Stimulated activated CD4-positive, alpha-beta T cell treated with anti-CD3 and anti-CD28 coated beads, Interleukin-4, amount 100 ng/mL, for 1 hour (primary cell): ENCODE measurements at regions not wholly inside any gene's neighbourhood (a gene's known extent, or its start where the extent isn't known, plus 50 kb on each side); places are given as distances from the start of the nearest gene placed in this dataset.

Experiments used
- DNase-seq: peaks from one replicate; pipeline ENCODE4 v3.0.0-alpha.2; 2020

- DNase-seq = no peak
Measured at GRCh38 chr11:116503216-116504160, 269.3 kb downstream of the BUD13 start.

DNA sequence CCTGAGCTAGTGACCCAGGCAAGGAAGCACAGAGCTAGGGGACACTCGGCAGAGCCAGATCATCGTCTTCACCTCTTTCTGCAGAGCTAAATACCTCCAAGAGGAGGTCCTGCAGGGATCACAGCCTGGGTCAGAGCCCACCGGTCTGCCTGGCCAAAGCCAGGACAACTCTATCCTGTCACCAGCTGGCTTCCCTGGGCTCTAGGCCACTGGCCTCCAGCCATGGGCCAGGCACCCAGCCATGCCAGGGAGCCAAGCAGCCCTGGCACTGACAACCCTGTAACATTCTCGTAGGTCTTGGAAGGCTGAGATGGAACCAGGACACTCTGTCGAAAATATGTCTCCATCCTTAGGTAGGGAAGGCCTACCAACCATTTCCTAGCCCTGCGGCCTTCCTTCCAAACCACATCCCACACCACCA lies 270.1 kb downstream of the BUD13 start:
- DNase-seq = no peak

DNA sequence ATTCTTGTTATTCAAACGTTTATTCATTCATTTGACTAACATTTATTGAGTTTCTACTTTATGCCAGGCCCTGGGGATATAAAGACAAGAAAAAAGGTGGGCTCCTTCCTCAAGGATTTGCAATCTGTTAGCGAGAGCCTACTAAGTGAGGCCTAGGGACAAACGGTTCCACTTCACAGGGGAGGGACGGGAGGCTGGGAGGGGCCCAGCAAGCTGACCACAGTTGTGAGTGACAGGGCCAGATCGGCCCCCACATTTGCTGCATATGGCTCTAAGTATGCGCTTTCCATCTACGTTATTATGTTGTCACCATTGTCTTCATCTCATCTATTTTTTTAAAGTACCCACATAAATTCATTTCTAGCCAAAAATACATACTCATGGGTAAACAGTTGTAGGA lies 271.1 kb downstream of the BUD13 start:
- no peak for DNase-seq

DNA sequence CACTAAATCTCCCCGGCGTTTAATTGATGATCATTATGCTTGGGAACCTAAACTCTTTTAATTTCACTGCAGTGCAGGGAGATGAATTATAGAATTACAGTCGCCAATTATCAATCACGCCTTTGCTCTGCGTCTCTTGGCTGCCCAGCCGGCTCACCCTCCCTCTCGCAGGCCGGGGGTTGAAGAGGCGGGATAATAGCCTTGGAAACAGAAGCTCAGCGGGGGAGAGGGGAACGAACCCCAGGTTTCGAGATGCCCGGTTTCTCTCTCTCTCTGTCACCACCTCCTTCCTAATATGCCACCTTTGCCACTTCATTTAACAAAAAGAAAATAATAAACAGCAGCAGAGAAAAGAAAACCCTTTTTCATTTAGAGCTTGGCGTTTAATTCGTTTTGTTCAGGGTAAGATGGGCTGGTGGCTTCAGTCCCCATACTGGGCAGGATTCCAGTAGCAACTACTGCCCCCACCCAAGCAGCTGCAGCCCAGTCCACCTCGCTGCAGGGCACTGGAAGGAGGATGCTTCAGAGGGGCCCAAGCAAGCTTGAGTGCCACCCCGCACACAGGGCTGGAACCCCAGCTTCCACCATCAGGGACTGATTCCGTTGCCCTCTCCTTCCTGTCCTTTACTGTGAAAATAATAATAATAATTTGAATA lies 271.7 kb downstream of the BUD13 start:
- no peak for DNase-seq

DNA sequence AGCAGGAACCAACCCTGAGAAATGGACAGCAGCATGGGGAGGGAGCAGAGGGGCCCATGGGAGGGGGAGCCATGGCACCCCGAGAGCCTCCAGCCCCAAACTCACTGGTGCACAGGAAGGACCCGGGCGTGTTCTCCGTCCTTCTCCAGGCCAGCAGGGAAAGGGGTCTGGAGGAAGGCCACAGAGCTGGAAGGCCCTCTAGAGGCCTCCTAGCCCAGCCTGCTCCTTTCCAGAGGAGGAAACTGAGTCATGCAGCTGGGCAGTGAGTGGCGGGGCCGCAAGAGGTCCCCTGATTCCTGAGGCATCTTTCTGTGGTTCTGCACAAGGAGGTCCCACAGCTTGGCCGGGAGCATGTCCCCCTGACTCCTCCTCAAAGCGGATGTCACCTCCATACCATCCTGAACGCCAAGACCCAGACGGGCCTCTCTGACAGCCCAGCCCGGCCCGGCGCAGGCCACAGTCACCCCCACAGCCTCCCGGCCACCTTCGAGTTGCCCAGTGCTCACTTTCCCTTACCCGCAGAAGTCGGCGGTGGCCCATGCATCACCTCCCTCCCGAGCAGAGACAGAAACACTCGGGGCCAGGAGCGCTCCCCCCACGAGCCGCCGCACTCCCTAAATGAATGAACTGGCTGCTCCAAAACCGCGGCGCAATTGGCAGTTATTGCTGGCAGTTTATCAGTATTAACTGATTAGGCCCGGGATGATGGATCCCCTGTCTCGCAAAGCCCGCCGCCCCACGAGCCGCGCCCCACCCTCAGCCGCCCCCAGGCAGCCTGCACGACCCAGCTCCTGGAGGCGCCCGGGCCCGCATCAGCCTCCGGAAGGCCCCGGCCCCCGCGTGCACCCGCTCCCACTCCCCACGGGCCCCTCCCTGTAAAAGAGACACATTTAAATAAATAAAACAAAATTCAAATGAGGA lies 272.5 kb downstream of the BUD13 start:
- no peak for DNase-seq

DNA sequence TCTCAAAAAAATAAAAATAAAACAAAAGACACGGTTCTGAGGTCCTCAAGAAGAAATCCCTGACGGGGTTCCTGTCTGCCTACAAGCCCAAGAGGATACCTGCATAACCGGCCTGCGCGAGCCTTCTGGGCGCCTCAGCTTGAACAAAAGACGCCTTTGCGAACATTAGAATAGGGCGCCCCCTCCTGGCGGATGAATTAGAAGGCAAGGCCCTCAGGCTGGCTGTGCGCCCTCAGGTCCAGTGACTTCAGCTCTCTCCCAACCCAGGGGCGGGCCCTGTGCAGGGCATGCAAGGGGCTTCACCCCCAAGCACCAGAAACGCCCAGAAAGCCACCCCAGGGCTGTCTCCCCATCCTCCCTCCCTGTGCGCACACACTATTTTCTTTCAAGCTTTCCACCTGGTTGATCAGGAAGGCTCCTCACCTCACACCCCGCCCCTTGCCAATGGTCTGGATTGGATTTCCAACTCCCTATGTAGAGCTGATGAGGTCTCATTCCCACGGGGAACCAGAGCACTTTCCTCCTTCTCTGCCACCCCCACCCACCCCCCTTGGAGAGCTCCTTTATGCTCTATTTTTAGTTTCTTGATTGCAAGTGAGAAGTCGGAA lies 273.3 kb downstream of the BUD13 start:
- DNase-seq = peak; percentile 21

- no peak for DNase-seq
Measured at GRCh38 chr11:116498161-116498560, 274.6 kb downstream of the BUD13 start.

- DNase-seq = no peak
Measured at GRCh38 chr11:116492600-116492999, 280.2 kb downstream of the BUD13 start.

GRCh38 chr11:116488836-116489389 lies 283.9 kb downstream of the BUD13 start:
- no peak for DNase-seq

- DNase-seq = no peak
Measured at GRCh38 chr11:116485425-116485824, 287.4 kb downstream of the BUD13 start.

DNA sequence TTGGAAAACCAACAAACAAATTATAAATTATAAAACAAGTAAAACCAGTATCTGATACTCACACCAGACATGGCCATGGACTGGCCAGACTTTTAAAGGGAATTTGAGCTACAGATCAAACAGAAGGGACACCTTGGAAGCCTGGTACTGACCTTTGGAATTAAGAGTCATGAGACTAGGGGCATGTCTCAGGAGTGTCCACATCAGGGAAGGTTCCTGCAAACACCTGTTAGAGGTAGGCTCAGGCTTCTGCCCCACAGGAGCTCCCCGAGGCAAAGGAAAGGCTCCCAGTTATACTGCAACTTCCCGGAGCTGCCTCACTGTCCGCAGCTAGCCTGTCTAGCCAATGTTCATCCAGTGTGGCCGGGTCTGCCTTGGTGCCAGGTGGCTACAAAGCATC lies 290.1 kb downstream of the BUD13 start:
- DNase-seq = no peak

DNA sequence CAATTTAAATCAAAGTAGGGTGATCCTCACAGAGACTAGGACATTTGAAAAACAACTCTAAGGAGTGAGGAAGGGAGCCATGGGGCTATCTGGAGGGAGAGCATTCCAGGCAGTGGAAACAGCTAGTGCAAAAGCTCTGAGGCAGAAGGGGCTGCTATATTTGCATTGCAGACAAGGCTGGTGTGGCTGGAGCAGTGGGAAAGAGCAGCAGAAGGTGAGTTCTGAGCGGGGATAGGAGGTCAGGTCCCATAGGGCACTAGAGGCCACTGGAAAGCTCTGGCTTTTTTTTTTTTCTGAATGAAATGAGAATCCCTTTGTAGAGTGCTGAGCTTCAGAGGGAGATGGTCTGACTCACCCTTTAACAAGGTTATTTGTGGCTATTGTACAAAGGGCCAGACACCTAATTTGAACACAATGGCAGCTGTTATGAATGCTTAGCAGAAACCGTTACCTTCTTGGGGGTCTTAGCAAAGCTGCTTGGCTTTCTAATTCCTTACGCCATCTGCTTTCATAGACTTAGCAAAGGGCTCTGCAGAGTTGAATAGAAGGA lies 291.6 kb downstream of the BUD13 start:
- DNase-seq = no peak

- DNase-seq = no peak
Measured at GRCh38 chr11:116478669-116479668, 293.8 kb downstream of the BUD13 start.

GRCh38 chr11:116478205-116478604 lies 294.6 kb downstream of the BUD13 start:
- DNase-seq = no peak

DNA sequence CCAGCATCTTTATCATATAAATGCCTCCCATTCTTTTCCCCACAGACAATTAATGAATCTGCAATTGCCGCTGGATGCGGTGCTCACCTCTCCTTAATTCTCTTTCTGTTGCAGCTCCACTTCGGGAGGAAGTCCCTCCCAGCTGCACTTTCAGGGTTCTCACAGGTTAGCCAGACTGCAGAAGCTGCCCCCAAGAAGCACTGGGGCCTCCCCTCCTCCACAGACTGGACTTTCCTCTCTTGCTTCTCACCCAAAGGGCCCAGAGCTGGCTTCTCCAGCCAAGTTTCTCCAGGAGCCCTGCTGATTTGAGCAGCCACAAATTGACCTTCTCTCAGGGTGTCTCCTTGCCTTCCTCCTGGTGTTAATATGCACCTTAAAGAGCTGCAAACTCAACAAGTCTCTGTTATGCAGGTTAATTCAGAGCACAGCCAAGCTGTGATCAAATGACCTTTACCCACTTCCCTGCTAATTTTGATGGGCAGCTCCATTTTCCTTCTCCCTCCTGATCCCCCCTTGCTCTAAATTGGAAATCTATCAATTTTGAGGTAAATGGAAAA lies 298.9 kb downstream of the BUD13 start:
- no peak for DNase-seq

GRCh38 chr11:116473206-116473769 lies 299.5 kb downstream of the BUD13 start:
- DNase-seq = no peak

DNA sequence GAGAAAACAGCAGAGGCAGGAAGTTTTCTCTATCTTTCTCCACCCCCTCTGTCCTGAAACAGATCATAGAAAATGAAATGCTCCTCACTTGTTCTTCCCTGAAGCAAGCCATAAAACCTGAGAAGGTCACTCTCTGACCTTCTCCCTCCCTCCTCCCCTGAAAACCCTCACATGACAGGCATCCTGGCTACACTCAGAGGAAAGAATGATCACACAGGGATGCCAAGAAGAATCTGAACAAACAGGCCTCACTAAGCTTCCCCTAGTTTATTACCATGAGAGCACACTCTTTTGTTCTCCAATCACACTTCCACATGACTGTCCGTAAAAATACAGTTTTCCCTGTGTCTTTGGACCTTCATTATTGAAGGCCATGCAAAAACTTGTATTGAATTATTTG lies 300.1 kb downstream of the BUD13 start:
- no peak for DNase-seq

- DNase-seq = no peak
Measured at GRCh38 chr11:116471608-116472256, 301.1 kb downstream of the BUD13 start.

GRCh38 chr11:116468699-116469098 lies 304.1 kb downstream of the BUD13 start:
- DNase-seq = no peak

DNA sequence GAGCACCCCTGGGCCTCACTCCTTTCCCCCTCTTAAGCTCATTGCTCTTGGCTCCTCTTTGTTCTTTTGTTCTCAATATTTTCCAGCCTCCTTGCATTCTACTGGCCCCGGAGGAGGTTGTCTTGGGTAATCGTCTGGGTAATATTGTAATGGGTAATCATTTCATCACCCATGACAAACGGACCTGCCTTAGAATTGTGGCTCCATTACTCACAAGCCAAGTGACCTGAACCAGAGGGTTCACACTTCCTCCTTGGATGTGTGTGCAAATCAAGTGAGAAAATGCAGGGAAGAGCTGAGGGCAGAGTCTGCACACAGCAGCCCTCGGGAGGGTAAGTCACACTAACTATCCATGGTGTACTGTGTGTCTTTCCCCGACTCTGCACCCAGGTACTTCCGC lies 305.0 kb downstream of the BUD13 start:
- no peak for DNase-seq
